ENCODE measurements at regions not wholly inside any gene's neighbourhood (a gene's known extent, or its start where the extent isn't known, plus 50 kb on each side); places are given as distances from the start of the nearest gene placed in this dataset.

- TF ChIP-seq CTCF (conservative IDR thresholded peaks at IDR 0.05; ENCODE audit: low read depth in 2 of 2) (no peak), EZH2phosphoT487 (IDR thresholded peaks at IDR 0.05; ENCODE audit: unreplicated experiment) (no peak), POLR2AphosphoS5 (IDR thresholded peaks at IDR 0.05; ENCODE audit: low read depth) (no peak), REST (IDR thresholded peaks at IDR 0.05; ENCODE audit: unreplicated experiment) (no peak)
These were observed 80.6 kb upstream of the POU5F2 start for GRCh38 chr5:93821891-93822415.
